Transverse colon (tissue), 3 donors: ENCODE measurements at regions not wholly inside any gene's neighbourhood (a gene's known extent, or its start where the extent isn't known, plus 50 kb on each side); places are given as distances from the start of the nearest gene placed in this dataset.

Experiments
- CTCF ChIP-seq, 5 experiments: fragments of 200-600 bp in 3 of 5; fragments of 450-650 bp in 2 of 5; sonication (generic) in 3 of 5; IDR thresholded peaks; 1 replicate in 2 of 5; 2 replicates in 3 of 5; pipeline ENCODE4 v1.5.1; 2016 to 2017; ENCODE audit warnings: antibody characterized with exemption in 5 of 5, inconsistent platforms in 3 of 5, mild to moderate bottlenecking in 2 of 5, moderate library complexity in 1 of 5
- EP300 ChIP-seq: sonication (generic); formaldehyde crosslinking; IDR thresholded peaks from one replicate; pipeline ENCODE4 v1.6.1; 2017; ENCODE audit warnings: antibody characterized with exemption, low read depth
- POLR2A ChIP-seq: fragments of 450-650 bp; IDR thresholded peaks from one replicate; pipeline ENCODE4 v1.6.1; 2016; ENCODE audit warnings: antibody characterized with exemption, mild to moderate bottlenecking, moderate library complexity

- no peak for TF ChIP-seq CTCF (IDR thresholded peaks at IDR 0.05)
- no peak for TF ChIP-seq POLR2A
- no peak for TF ChIP-seq EP300
These were observed 73.7 kb upstream of the ST6GALNAC5 start for GRCh38 chr1:76793594-76793993.
